Activated CD4-positive, alpha-beta memory T cell treated with anti-CD3 and anti-CD28 coated beads for 36 hours (primary cell): ENCODE measurements at regions not wholly inside any gene's neighbourhood (a gene's known extent, or its start where the extent isn't known, plus 50 kb on each side); places are given as distances from the start of the nearest gene placed in this dataset.
"Not testable (repeated sequence)": the region's sequence is repeated elsewhere in the genome, so short reads cannot be mapped to it uniquely, and the experiment has no call there.

Source experiments
- CTCF ChIA-PET: fragments of 350-600 bp; sonication (Branson Sonifier 250); formaldehyde crosslinking; loops from one replicate; lab custom pipeline; 2021; ENCODE audit warnings: antibody characterized with exemption, inconsistent platforms; lab: Charles Lee
- POLR2A ChIA-PET: fragments of 350-600 bp; sonication (Branson Sonifier 250); formaldehyde crosslinking; loops from one replicate; lab custom pipeline; 2021; ENCODE audit warnings: antibody characterized with exemption; lab: Charles Lee
- DNase-seq: peaks from one replicate; pipeline ENCODE4 v3.0.0-alpha.2; 2020
- H3K27ac Mint-ChIP-seq: one replicate; pipeline ENCODE4 v1.8.0; 2021; ENCODE audit warnings: mixed read lengths
- H3K27me3 Mint-ChIP-seq: one replicate; pipeline ENCODE4 v1.8.0; 2021; ENCODE audit warnings: mixed read lengths
- H3K36me3 Mint-ChIP-seq: one replicate; pipeline ENCODE4 v1.8.0; 2021; ENCODE audit warnings: mixed read lengths
- H3K4me1 Mint-ChIP-seq: one replicate; pipeline ENCODE4 v1.8.0; 2021; ENCODE audit warnings: low read depth, mixed read lengths
- H3K4me3 Mint-ChIP-seq: one replicate; pipeline ENCODE4 v1.8.0; 2021; ENCODE audit warnings: mild to moderate bottlenecking, mixed read lengths
- H3K9me3 Mint-ChIP-seq: one replicate; pipeline ENCODE4 v1.8.0; 2021; ENCODE audit warnings: mixed read lengths
- intact Hi-C: fragments of 100-400 bp; cut with micrococcal nuclease; formaldehyde crosslinking; loops from one replicate; pipeline ENCODE4 v1.15.1; 2023

DNA sequence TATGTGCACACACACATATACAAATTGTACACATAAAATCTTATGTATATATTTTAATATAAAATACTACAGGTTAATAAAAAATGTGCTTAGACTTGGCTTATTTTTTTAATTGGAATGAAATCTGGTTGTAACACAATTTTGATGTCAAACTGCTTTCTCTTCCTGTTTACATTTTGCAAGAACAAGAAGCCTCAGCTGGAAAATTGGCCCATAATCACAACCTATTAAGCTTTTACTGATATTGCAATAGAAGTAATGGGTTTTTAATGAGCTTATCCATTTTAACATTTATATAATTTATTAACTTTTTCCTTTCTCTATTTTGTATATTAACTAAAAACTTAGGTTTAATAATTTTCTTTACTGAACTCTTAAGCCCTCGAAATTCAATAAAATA lies 165.9 kb downstream of the PCDH10 start:
- H3K9me3 Mint-ChIP-seq, result peaks cover 5% of the 10 kb centered on the region
- H3K4me3 Mint-ChIP-seq, result no peak overlapping the region
- ChIA-PET CTCF (no interaction called here), POLR2A (no interaction called here)
- H3K4me1 Mint-ChIP-seq, result no peaks in the 10 kb centered on the region
- no peak overlapping the region for H3K27ac Mint-ChIP-seq
- DNase-seq, result no peak
- H3K27me3 Mint-ChIP-seq, result no peaks in the 10 kb centered on the region
- intact Hi-C loops, result no loop called here
- H3K36me3 Mint-ChIP-seq, result no peaks in the 10 kb centered on the region

- Mint-ChIP-seq H3K27ac (no peak overlapping the region), H3K4me1 (no peaks in the 10 kb centered on the region), H3K9me3 (peaks cover 9% of the 10 kb centered on the region), H3K4me3 (no peak overlapping the region), H3K36me3 (no peaks in the 10 kb centered on the region), H3K27me3 (no peaks in the 10 kb centered on the region)
- CTCF ChIA-PET, result no interaction called here
- POLR2A ChIA-PET, result no interaction called here
- no peak for DNase-seq
- intact Hi-C loops, result no loop called here
Observed at GRCh38 chr4:133287396-133287795, 138.3 kb downstream of the PCDH10 start.

- CTCF ChIA-PET, result no interaction called here
- POLR2A ChIA-PET, result no interaction called here
- intact Hi-C loops, result no loop called here
Observed at GRCh38 chr4:133278591-133278990, 129.5 kb downstream of the PCDH10 start.

DNA sequence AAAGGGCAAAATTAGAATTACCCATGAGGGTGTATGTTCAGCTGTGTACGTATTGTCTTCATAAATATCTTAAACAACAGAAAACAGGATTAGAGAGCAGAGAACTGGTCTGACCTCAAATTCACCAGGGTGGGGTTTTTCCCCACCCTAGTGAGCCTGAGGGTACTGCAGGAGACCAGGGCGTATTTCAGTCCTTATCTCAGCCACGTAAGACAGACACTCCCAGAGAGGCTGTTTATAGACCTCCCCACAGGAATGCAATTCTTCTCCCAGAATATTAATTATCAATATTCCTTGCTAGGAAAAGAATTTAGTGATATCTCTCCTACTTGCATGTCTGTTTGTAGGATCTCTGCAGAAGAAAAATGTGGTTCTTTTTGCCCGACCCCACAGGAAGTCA lies 128.8 kb downstream of the PCDH10 start:
- H3K9me3 Mint-ChIP-seq, POLR2A ChIA-PET, DNase-seq, H3K36me3 Mint-ChIP-seq, H3K27ac Mint-ChIP-seq, CTCF ChIA-PET, H3K4me3 Mint-ChIP-seq, H3K27me3 Mint-ChIP-seq, intact Hi-C loops, H3K4me1 Mint-ChIP-seq: not testable (repeated sequence)

More at GRCh38 chr4:133278591-133278990, 129.5 kb downstream of the PCDH10 start:
- Mint-ChIP-seq H3K27me3 (no peaks in the 10 kb centered on the region), H3K4me3 (no peak overlapping the region), H3K4me1 (no peaks in the 10 kb centered on the region), H3K9me3 (peaks cover 5% of the 10 kb centered on the region), H3K27ac (no peak overlapping the region), H3K36me3 (no peaks in the 10 kb centered on the region)
- DNase-seq, result no peak

DNA sequence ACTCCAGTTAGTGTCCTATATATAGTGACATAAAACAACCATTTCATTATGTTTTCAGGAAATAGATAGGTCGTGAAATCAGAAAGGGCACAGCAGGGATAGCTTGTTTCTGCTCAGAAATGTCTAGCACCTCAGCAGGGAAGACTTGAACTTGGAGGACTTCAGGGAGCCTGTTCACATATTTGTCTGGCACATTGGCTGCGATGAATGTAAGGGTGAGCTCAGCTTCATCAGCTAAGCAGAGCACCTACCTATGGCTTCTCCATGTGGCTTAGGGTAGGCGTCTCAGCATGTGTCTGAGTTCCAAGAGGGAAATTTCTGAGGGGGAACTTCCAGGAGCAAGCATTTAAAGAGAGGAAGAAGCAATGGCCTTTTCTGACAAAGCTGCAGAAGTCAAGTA lies 126.2 kb downstream of the PCDH10 start:
- no peaks in the 10 kb centered on the region for H3K36me3 Mint-ChIP-seq
- ChIA-PET POLR2A (no interaction called here), CTCF (no interaction called here)
- H3K27me3 Mint-ChIP-seq, result no peaks in the 10 kb centered on the region
- DNase-seq, result no peak
- no peak overlapping the region for H3K27ac Mint-ChIP-seq
- no peak overlapping the region for H3K4me3 Mint-ChIP-seq
- H3K9me3 Mint-ChIP-seq, result peaks cover 5% of the 10 kb centered on the region
- no peaks in the 10 kb centered on the region for H3K4me1 Mint-ChIP-seq
- intact Hi-C loops, result no loop called here

GRCh38 chr4:133273401-133273800 lies 124.3 kb downstream of the PCDH10 start:
- Mint-ChIP-seq H3K27me3 (no peaks in the 10 kb centered on the region), H3K9me3 (peaks cover 5% of the 10 kb centered on the region), H3K4me1 (no peaks in the 10 kb centered on the region), H3K36me3 (no peaks in the 10 kb centered on the region), H3K27ac (no peak overlapping the region), H3K4me3 (no peak overlapping the region)
- DNase-seq, result no peak
- POLR2A ChIA-PET, result no interaction called here
- intact Hi-C loops, result no loop called here
- CTCF ChIA-PET, result no interaction called here

- Mint-ChIP-seq H3K4me3 (no peak overlapping the region), H3K4me1 (no peaks in the 10 kb centered on the region), H3K27ac (no peak overlapping the region), H3K27me3 (no peaks in the 10 kb centered on the region), H3K9me3 (no peaks in the 10 kb centered on the region), H3K36me3 (no peaks in the 10 kb centered on the region)
- intact Hi-C loops, result no loop called here
- ChIA-PET CTCF (no interaction called here), POLR2A (no interaction called here)
- no peak for DNase-seq
Observed at GRCh38 chr4:133270021-133270570, 121.0 kb downstream of the PCDH10 start.

DNA sequence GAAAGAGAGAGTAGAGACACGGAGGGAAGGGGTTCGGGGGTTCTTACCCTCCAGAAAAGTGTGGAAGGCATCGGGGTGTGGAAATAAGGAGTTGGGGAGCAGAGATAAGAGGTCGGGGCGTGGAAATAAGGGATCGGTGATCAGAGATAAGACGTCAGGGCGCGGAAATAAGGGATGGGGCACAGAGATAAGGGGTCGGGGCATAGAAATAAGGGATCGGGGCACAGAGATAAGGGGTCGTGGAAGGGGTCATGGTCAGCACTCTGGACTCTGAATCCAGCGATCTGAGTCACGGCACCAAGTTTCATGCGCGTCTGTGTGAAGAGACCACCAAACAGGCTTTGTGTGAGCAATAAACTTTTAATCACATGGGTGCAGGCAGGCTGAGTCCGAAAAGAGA lies 119.1 kb downstream of the PCDH10 start:
- Mint-ChIP-seq H3K4me3 (no peak overlapping the region), H3K27ac (no peak overlapping the region), H3K36me3 (no peaks in the 10 kb centered on the region), H3K4me1 (no peaks in the 10 kb centered on the region), H3K27me3 (no peaks in the 10 kb centered on the region), H3K9me3 (no peaks in the 10 kb centered on the region)
- DNase-seq, result no peak
- intact Hi-C loops, result no loop called here
- CTCF ChIA-PET, result no interaction called here
- POLR2A ChIA-PET, result no interaction called here

DNA sequence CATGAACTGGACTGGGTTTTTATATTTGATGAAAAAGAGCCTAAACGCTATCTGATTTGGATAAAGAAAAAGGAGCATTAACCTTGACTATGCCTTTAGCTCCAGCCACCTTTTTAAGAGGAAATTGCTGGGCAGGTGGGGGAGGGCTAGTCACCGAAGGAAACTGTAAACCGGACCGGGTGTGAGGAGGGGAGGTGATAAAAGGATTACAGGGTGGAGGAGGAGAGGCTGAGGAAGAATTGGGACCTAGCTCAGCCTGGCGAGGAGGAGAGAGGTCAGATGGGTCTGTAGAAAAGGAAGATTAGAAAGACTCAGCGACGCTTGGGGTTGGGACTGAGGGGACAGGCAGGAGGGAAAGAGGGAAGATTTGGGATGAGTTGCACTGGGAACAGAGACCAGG lies 118.4 kb downstream of the PCDH10 start:
- H3K4me1 Mint-ChIP-seq, CTCF ChIA-PET, POLR2A ChIA-PET: not testable (repeated sequence)

GRCh38 chr4:133266966-133267365 lies 117.9 kb downstream of the PCDH10 start:
- intact Hi-C loops, DNase-seq, H3K36me3 Mint-ChIP-seq, CTCF ChIA-PET, H3K4me1 Mint-ChIP-seq, H3K4me3 Mint-ChIP-seq, POLR2A ChIA-PET, H3K9me3 Mint-ChIP-seq, H3K27me3 Mint-ChIP-seq, H3K27ac Mint-ChIP-seq: not testable (repeated sequence)

More for the DNA sequence above, 118.4 kb downstream of the PCDH10 start:
- DNase-seq, H3K9me3 Mint-ChIP-seq, H3K27me3 Mint-ChIP-seq, H3K27ac Mint-ChIP-seq, H3K36me3 Mint-ChIP-seq, intact Hi-C loops, H3K4me3 Mint-ChIP-seq: not testable (repeated sequence)

DNA sequence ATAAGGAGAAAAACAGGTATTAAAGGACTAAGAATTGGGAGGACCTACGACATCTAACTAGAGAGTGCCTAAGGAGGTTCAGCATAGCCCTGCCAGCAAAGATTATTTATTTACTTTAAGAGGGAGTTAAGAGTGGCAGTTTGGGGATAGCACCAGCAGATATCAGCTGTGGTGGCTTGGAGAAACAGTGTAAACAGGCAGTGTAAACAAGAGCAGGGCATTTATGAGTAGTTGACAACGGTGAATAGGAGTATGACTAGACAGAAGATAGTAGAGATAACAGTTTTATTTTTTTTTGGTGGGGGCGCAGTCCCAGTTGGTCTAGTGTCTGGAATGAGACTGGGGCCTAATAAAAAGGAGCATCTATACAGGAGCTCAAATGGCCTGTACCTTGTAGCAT lies 115.2 kb downstream of the PCDH10 start:
- H3K27ac Mint-ChIP-seq, H3K9me3 Mint-ChIP-seq, intact Hi-C loops, DNase-seq, H3K4me1 Mint-ChIP-seq, POLR2A ChIA-PET, H3K27me3 Mint-ChIP-seq, H3K4me3 Mint-ChIP-seq, CTCF ChIA-PET, H3K36me3 Mint-ChIP-seq: not testable (repeated sequence)

GRCh38 chr4:133263104-133263503 lies 114.0 kb downstream of the PCDH10 start:
- POLR2A ChIA-PET, result no interaction called here

GRCh38 chr4:133247861-133248260 lies 98.8 kb downstream of the PCDH10 start:
- Mint-ChIP-seq H3K36me3 (no peaks in the 10 kb centered on the region), H3K27ac (no peak overlapping the region), H3K4me1 (no peaks in the 10 kb centered on the region), H3K27me3 (no peaks in the 10 kb centered on the region), H3K4me3 (no peak overlapping the region), H3K9me3 (peaks cover 10% of the 10 kb centered on the region)
- ChIA-PET CTCF (no interaction called here), POLR2A (no interaction called here)
- DNase-seq, result no peak
- intact Hi-C loops, result no loop called here

More at GRCh38 chr4:133263104-133263503, 114.0 kb downstream of the PCDH10 start:
- H3K4me1 Mint-ChIP-seq, result no peaks in the 10 kb centered on the region
- DNase-seq, result no peak
- intact Hi-C loops, result no loop called here
- H3K36me3 Mint-ChIP-seq, result no peaks in the 10 kb centered on the region
- no peaks in the 10 kb centered on the region for H3K27me3 Mint-ChIP-seq
- H3K9me3 Mint-ChIP-seq, result no peaks in the 10 kb centered on the region
- CTCF ChIA-PET, result no interaction called here
- H3K4me3 Mint-ChIP-seq, result no peak overlapping the region
- no peak overlapping the region for H3K27ac Mint-ChIP-seq
